Stimulated activated CD4-positive, alpha-beta T cell treated with anti-CD3 and anti-CD28 coated beads, Interleukin-2, amount 100 ng/mL, for 24 hours (primary cell): ENCODE measurements at regions not wholly inside any gene's neighbourhood (a gene's known extent, or its start where the extent isn't known, plus 50 kb on each side); places are given as distances from the start of the nearest gene placed in this dataset.
"Not testable (repeated sequence)": the region's sequence is repeated elsewhere in the genome, so short reads cannot be mapped to it uniquely, and the experiment has no call there.

Source experiments
- DNase-seq, 2 donors: peaks; one replicate each; pipeline ENCODE4 v3.0.0-alpha.2; 2020

DNA sequence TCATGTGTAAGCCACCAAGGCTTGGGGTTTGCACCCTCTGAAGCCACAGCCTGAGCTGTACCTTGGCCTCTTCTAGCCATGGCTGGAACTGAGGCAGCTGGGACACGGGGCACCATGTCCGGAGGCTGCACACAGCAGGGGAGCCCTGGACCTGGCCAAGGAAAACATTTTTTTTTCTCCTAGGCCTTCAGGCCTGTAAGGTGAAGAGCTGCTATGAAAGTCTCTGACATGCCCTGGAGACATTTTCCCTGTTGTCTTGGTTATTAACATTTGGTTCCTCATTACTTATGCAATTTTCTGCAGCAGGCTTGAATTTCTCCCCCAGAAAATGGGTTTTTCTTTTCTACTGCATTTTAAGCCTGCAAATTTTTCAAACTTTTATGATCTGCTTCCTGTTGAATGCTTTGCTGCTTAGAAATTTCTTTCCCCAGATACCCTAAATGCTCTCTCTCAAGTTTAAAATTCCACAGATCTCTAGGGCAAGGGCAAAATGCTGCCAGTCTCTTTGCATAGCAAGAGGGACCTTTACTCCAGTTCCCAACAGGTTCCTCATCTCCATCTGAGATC lies 295.8 kb downstream of the LTN1 start:
- no peak for DNase-seq

DNA sequence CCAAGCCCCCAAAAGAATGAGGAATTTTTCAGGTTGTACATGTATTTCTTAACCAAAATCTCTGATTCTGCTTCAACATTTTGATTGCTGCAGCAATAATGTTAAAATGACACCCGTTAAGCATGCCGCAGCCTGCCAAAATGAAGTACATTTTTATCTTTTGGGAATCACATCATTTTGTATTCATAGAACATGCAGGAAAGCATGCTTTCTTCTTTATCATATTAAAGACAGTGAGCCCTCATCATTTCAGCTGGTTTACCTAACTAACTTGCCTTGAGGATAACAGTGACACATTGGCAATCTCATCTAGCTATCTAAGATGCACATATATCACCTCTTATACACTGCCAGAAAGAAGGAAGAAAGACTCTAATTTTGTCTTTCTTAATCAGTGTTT lies 299.2 kb downstream of the LTN1 start:
- DNase-seq: no peak

DNA sequence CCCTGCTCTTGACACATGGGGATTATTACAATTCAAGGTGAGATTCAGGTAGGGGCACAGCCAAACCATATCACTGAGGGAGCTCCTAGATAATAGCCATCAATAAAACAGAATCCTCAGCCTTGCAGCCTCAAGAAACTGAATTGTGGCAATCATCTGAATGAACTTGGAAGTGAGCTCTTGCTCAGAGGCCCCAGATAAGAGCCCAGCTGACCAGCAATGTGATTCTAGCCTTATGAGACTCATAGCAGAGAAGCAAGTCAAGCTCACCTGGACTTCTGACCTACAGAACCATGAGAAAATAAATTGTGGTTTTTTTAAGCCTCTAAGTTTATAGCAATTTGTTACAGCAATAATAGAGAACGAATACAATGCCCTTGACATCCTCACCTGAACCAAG lies 302.5 kb downstream of the LTN1 start:
- DNase-seq: no peak

GRCh38 chr21:28688381-28688780 lies 304.3 kb downstream of the LTN1 start:
- no peak for DNase-seq

DNA sequence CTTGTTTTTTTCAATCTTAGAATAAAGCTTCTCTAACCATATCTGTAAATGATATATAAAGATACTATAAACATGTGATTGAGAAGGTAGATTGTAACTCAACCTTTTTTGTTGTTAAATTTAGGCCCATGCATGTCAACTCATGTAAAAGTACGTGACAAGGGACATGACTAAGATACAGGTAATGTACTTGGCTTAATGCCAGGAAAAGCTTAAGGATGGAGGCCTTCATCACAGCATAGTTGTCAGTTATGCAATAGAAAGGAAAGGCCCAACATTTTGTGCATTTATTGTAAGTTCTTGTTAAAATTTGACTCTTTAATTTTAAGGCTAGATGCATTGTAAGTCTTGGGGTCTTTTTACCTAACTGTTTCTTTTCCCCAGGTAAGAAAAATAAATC lies 305.1 kb downstream of the LTN1 start:
- DNase-seq: no peak

DNA sequence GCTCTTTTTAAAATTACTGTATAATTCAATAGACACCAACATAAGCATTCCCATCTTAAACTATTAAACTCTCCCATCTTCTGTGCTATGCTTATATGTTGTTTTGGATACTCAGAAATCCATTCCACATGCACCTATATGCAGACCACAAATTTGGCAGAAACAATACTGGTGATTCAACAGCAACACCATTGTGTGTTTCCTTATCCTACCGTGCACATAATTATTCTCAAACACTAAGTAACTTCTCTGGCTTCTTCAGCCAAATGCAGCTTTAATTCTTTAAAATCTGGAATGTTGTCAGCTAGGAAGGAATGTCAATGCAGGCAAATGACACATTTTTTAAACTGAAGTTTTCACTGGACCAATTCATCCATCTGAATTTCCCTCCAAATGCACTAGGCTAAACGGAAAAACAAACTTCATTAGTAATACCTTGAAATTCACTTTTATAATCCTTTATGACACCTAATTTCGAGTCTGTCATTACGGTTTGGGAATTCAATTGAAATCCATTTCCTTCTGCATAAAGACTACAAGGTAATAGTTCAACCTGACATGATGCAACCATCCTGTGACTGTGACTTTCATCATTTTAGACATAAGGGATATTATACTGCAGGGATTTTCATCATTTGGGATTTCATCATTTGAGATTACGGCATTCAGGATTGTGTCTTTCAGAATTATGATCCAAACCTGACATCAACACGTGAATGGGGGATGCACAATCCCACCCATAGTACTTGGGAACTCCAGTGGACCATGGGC lies 308.5 kb downstream of the LTN1 start:
- DNase-seq: no peak

DNA sequence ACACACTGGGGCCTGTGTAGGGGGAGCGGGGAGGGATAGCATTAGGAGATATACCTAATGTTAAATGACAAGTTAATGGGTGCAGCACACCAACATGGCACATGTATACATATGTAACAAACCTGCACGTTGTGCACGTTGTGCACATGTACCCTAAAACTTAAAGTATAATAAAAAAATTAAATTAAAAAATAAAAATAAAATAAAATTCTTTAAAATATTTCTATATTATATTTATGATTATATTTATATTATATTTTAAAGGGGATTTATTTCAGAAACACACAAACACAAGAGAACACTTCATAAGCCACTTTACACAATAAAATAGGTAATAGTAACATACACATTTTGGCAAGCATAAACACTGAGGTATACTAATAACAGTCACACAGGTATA lies 309.8 kb downstream of the LTN1 start:
- DNase-seq: not testable (repeated sequence)

DNA sequence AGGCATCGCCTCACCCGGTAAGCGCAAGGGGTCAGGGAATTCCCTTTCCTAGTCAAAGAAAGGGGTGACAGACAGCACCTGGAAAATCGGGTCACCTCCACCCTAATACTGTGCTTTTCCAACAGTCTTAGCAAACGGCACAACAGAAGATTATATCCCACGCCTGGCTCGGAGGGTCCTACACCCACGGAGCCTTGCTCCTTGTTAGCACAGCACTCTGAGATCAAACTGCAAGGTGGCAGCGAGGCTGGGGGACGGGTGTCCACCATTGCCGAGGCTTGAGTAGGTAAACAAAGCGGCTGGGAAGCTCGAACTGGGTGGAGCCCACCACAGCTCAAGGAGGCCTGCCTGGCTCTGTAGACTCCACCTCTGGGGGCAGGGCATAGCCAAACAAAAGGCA lies 315.6 kb downstream of the LTN1 start:
- DNase-seq: not testable (repeated sequence)

DNA sequence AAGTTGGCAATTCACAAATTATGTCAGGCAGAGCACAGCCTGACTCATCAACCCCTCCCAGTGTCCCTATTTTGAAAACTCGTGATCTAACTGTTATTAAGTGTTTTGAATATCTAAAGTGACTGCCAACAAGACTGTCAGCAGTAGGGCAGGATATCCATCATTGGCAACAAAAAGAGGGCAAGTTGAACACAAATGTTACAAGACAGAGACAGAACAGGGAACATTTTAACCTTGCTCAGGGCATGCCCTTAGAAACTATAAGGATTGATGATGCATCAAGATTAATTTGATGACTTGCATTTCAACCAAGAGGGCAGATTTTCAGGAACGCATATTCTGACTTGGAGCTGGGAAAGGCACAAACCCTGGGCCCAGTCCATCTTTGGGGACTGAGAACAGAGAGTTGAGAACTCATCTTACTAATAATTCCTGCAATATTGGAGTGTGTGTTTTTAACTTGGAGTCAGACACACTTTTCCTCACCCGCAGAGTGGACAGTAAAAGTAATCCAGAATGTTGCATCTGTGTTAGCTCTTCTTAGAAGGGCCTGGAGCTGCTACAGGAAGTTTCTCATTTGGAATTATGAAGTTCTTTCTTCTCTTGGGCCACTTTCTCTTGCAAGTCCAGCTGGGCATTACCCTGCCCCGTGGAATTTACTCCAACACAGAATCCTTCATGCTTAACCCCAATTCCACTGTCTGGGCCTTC lies 317.2 kb downstream of the LTN1 start:
- no peak for DNase-seq

- no peak for DNase-seq
These were observed 317.9 kb downstream of the LTN1 start for GRCh38 chr21:28674763-28675162.

DNA sequence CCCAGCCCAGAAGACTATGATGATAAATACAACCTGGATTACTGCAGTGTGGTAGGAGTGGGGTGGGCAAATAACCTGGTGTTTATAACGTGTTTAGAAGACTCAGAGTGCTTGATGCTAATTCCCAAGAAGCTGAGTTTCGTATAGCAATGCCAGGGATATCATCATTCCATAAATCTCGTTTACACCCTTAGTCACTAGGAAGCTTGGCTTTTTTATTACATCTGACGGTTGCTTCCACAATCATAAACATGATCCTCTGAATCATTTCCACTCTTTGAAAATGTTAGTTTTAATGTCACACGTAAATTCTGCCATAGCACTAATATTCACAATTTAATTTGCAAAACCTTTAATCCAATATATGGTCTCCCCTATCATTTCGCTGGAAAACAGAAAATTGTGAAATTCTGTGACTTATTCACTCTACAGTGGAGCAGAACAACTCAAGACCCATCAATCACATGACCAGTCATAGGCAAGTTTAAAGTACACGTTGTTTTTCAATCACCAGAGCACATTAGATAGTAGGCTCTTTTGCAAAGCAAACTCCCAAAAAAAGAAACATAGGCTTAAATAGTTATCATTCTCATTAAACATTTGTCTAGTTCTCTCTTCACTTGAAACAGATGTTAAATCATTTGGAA lies 321.0 kb downstream of the LTN1 start:
- DNase-seq: no peak

DNA sequence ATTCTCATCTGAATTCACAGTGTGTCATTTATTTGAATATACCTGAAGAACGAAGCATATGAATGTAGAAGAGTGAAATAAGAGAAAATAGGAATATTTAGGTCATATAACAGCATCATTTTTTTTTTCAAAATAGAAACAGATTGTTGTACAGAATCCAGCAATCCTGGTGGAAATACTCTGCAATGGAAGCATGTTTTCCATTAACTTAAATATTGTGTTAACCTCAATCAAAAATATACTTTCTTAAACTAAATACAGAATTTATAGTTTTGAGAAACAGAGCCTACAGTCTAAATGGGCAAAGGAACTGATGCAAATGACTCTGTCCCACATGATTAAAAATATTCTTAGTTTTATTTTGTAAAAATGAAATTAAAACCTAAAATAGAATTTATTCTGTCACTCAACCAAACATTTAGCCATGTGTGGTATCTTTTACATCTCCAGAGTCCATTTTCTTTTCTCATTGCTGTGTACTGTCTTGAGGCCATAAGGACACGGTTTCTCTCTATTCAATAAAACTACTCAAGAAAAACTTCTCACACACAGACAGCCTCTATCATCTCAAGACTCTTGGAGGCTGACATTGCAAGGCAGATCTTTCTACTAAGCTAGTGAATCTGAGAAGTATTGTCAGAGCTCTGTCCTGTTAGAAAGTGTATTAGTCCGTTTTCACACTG lies 322.6 kb downstream of the LTN1 start:
- DNase-seq: no peak

DNA sequence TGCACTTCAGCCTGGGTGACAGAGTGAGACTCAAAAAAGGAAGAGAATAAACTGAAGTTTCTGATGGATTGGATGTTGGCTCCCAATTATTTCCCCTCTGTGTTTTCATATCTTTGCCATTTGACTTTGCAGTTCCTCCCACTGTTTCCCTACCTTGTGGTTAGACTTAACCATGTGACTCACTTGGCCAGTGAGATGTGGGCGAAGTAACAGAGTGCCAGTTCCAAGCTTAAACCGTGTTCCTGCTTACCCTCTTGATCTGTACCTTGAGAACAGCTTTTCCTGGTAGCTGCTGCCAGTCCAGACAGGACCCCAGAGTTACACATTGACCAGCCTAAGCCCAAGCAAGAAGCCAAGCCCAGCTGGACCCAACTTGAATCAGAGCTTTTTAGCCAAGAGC lies 323.4 kb downstream of the LTN1 start:
- no peak for DNase-seq

GRCh38 chr21:28663754-28664153 lies 328.9 kb downstream of the LTN1 start:
- no peak for DNase-seq

DNA sequence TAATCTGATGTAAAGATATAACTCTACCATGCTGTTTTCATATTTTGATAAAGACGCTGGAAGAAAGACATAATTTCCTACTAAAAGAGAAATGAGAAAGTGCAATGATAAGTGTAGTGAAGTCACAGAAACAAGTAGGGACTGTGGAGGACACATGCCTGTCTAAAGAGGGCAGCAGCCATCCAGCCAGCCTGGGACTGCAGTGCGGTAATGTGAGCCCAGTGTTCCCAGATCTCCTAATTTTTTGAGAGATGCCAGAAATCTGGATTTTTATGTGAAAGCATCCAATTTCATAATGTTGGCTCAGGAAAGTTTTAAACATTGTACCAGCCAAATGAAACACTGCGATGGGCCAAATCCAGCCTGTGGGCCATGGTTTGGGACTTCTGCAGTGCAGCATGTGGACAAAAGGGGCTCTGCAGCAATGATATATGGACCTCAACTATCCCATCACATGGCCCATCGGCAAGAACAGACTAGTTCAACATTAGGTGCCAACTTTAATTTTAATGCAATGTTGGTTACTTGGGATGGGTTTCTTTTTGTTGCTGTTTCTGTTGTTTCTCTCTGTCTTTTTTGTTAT lies 329.5 kb downstream of the LTN1 start:
- no peak for DNase-seq

- no peak for DNase-seq
These were observed 335.1 kb downstream of the LTN1 start for GRCh38 chr21:28657566-28657965.

DNA sequence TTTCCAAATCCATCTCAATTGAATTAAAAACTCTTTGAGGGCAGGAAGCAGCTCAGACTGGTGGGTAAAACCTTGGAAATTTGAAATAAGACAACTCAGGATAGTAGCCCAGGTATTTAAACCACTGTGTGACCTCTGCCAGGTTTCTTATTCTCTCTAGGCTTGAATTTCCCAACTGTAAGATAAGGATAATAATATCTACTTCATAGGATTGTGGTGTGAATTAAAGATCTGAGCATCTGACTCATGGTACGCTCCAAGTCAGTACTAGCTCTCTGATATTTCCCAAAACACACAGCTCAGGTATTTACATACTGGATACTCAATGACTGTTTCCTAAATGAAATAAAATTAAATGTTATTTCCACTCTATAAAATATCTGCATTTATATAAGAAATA lies 337.2 kb downstream of the LTN1 start:
- no peak for DNase-seq

GRCh38 chr21:28654406-28654805 lies 338.3 kb downstream of the LTN1 start:
- DNase-seq: no peak

DNA sequence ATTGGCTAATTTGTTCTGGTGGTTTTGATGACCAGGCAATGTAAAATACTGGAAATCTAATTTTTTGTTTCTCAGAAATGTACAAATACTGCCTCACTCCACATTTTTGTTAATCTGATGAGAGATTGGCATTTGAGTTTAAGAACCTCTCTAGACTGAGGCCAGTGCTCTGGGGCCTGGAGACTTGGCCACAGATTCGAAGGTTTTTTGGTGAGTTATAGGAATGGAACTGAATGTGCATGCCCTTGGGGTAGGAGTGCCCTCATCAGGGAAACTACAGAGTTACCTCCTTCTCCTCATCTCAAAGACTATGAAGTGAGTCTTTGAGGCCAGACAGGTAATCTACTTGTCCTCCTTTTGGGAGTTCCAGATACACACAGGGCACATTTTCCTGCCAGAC lies 347.9 kb downstream of the LTN1 start:
- no peak for DNase-seq

GRCh38 chr21:28642891-28643290 lies 349.8 kb downstream of the LTN1 start:
- DNase-seq: no peak

DNA sequence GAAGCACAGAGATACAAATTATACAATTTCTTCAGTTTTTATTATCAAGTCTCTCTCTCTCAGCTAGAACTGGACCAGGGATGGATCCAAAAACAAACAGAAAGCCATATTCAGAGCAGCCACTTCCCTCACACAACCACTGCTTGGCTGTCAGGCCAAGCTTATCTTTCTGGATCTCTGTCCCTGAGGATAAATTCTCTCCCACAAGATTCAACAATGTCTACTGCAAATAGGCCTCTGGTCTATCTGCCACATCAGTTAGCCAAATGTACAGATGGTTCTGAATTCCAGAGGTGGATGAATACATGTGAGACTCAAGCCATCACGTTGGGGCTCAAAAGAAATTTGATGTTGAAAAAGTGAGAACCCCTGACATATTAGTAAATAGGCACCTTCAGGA lies 350.9 kb downstream of the LTN1 start:
- no peak for DNase-seq

GRCh38 chr21:28640326-28640725 lies 352.4 kb downstream of the LTN1 start:
- no peak for DNase-seq

- no peak for DNase-seq
These were observed 352.9 kb downstream of the LTN1 start for GRCh38 chr21:28639737-28640136.
